Ovary (tissue), 3 donors: ENCODE measurements at regions not wholly inside any gene's neighbourhood (a gene's known extent, or its start where the extent isn't known, plus 50 kb on each side); places are given as distances from the start of the nearest gene placed in this dataset.

Experiments
- CTCF ChIP-seq, 3 donors: fragments of 450-650 bp in 2 of 3; fragments of 200-600 bp in 1 of 3; IDR thresholded peaks; one replicate each; pipeline versions ENCODE4 v1.5.1 to v1.8.0; 2016 to 2022; ENCODE audit warnings: antibody characterized with exemption in 3 of 3, mild to moderate bottlenecking in 1 of 3
- EP300 ChIP-seq: sonication (generic); formaldehyde crosslinking; IDR thresholded peaks from one replicate; pipeline ENCODE4 v1.6.1; 2017; ENCODE audit warnings: antibody characterized with exemption
- POLR2A ChIP-seq: fragments of 450-650 bp; IDR thresholded peaks from one replicate; pipeline ENCODE4 v1.6.1; 2017; ENCODE audit warnings: antibody characterized with exemption, mild to moderate bottlenecking, moderate library complexity
- donor health status: DM: no; HTN: no; CAD: no.

DNA sequence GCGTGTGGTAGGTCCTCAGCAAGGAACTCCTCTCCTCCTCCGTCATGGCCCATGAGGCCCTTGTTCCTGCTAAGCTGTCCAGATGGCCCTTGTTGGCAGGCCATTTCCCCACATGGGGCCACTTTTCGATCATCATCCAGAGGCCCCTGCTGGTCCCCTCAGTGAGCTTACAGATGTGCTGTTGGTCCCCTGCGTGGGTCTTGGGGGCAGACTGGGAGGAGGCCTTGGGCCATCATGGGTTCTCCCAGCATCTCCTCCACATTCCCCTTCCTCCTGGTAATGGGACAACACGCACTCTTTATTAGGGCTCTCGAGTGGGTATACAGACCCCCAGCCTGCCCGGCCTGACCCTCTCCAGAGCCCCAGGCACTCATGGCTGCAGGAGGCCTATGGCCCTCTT is 114.7 kb downstream of the BEGAIN start:
- no peak for TF ChIP-seq CTCF (IDR thresholded peaks at IDR 0.05)
- no peak for TF ChIP-seq POLR2A
- TF ChIP-seq EP300, result no peak
